HFF-Myc (cell line): ENCODE measurements at regions not wholly inside any gene's neighbourhood (a gene's known extent, or its start where the extent isn't known, plus 50 kb on each side); places are given as distances from the start of the nearest gene placed in this dataset.

ENCODE experiments used
- DNase-seq: peaks from one replicate; pipeline ENCODE4 v3.0.0-alpha.2; 2011; ENCODE audit warnings: low read depth; ENCODE audit errors: extremely low read depth
- H3K4me3 ChIP-seq: replicated peaks from 2 replicates; pipeline ENCODE4 v1.5.1; 2011; ENCODE audit warnings: low read depth, mild to moderate bottlenecking, control low read depth, low read length
- CTCF ChIP-seq: IDR thresholded peaks from 2 replicates; pipeline ENCODE4 v1.5.1; 2012; ENCODE audit warnings: mild to moderate bottlenecking, low read depth, low read length, control low read depth; ENCODE audit errors: missing control alignments

GRCh38 chr4:27206009-27206408, 345.4 kb downstream of the STIM2 start:
- no peak for DNase-seq
- H3K4me3 ChIP-seq = no peak overlapping the region
- no peak for TF ChIP-seq CTCF

GRCh38 chr4:27210956-27211355, 350.3 kb downstream of the STIM2 start:
- no peak overlapping the region for H3K4me3 ChIP-seq
- no peak for DNase-seq
- TF ChIP-seq CTCF = no peak

GRCh38 chr4:27214010-27214409, 353.4 kb downstream of the STIM2 start:
- no peak for TF ChIP-seq CTCF
- no peak for DNase-seq
- H3K4me3 ChIP-seq = no peak overlapping the region

GRCh38 chr4:27215220-27215826, 354.7 kb downstream of the STIM2 start:
- no peak overlapping the region for H3K4me3 ChIP-seq
- no peak for TF ChIP-seq CTCF
- DNase-seq = no peak

- H3K4me3 ChIP-seq = no peak overlapping the region
- TF ChIP-seq CTCF = no peak
- DNase-seq = no peak
Measured at GRCh38 chr4:27217261-27217769, 356.7 kb downstream of the STIM2 start.

GRCh38 chr4:27218013-27218412, 357.4 kb downstream of the STIM2 start:
- no peak overlapping the region for H3K4me3 ChIP-seq
- no peak for DNase-seq
- TF ChIP-seq CTCF = no peak

- H3K4me3 ChIP-seq = no peak overlapping the region
- no peak for DNase-seq
- TF ChIP-seq CTCF = no peak
Measured at GRCh38 chr4:27223326-27223725, 362.7 kb downstream of the STIM2 start.
